ENCODE measurements at regions not wholly inside any gene's neighbourhood (a gene's known extent, or its start where the extent isn't known, plus 50 kb on each side); places are given as distances from the start of the nearest gene placed in this dataset.

DNA sequence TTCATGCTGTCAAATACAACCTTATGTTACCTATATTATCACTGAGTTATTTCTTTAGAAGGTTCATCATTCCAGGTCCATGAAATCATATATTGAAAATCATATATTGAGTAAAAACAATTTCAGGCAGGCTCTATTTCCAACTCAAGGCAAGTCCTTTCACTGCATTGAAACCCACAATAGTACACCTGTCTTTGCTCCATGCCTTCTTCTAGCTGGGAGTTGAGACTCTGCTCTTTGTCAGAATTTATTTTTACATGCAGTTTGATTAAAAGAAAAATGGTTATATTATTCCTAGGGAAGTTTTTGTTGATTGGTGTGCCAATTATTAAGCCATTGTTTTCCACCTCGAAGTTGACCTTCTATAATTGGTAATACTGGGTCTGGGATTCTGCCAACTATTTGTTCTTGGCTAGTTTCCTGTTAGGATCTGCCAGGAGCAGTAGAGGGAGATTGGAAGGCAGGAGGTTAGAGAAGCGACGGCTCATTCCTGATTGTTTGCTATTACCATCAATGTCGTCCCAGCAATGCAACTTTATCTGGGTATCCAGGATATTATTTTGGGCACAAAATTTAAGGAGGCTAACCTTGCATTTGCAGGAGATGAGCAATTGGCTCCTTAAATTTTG lies 79.5 kb upstream of the MIS18BP1 start:
- no peak for DNase-seq (ENCODE audit: low read depth, low spot score)
- POLR2A ChIA-PET = no interaction called here

More for the DNA sequence above, 79.5 kb upstream of the MIS18BP1 start:
- no peak overlapping the region for H3K9ac ChIP-seq (ENCODE audit: low read length)
- no peak overlapping the region for H2AFZ ChIP-seq (ENCODE audit: low read depth, low read length, poor library complexity, severe bottlenecking)
- H3K9me2 ChIP-seq (ENCODE audit: insufficient read depth) = no peaks in the 10 kb centered on the region
- H4K20me1 ChIP-seq (ENCODE audit: insufficient read depth) = no peaks in the 10 kb centered on the region
- CTCF ChIA-PET = no interaction called here
- no peaks in the 10 kb centered on the region for H3K36me3 ChIP-seq (ENCODE audit: control insufficient read depth in 1 of 2, insufficient read depth in 2 of 2, low read length in 2 of 2)
- H3K79me2 ChIP-seq (ENCODE audit: insufficient read depth, low read length) = no peaks in the 10 kb centered on the region
- H3K9me3 ChIP-seq (ENCODE audit: control insufficient read depth in 1 of 2, insufficient read depth in 1 of 2, low read depth in 1 of 2, low read length in 2 of 2) = 0 out of 4 replicates have a peak, but pooled peaks cover 0 to under 1% of the 10 kb centered on the region in 2 experiments
- RAD21 ChIA-PET (ENCODE audit: low non-redundant PET in 1 of 2, low total read pairs in 2 of 2, uncharacterized antibody in 2 of 2, unreplicated experiment in 2 of 2) = no interaction called here
- no peaks in the 10 kb centered on the region for H3K4me1 ChIP-seq (ENCODE audit: control insufficient read depth in 1 of 2, insufficient read depth in 2 of 2, low read length in 2 of 2)
- H3K4me3 ChIP-seq (replicated peaks in 1 of 2; ENCODE audit: low read depth in 1 of 2, low read length in 2 of 2) = no peak overlapping the region
- no TSS peak for BruUV-seq (replicated peaks)
- no peak for TF ChIP-seq SRF (IDR thresholded peaks at IDR 0.05; ENCODE audit: low read depth)
- TF ChIP-seq, protein P1, sequence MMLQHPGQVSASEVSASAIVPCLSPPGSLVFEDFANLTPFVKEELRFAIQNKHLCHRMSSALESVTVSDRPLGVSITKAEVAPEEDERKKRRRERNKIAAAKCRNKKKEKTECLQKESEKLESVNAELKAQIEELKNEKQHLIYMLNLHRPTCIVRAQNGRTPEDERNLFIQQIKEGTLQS (IDR thresholded peaks at IDR 0.05) = no peak
- TF ChIP-seq SP1 (IDR thresholded peaks at IDR 0.05; ENCODE audit: low read depth) = no peak
- no peak for TF ChIP-seq EGR1 (IDR thresholded peaks at IDR 0.05; ENCODE audit: low read depth)
- no peak for TF ChIP-seq FOSL1 (IDR thresholded peaks at IDR 0.05; ENCODE audit: low read depth)
- no peak for TF ChIP-seq TCF7L2 (IDR thresholded peaks at IDR 0.05; ENCODE audit: borderline replicate concordance, extremely low read depth, insufficient read depth, insufficient read length)
- no peak for TF ChIP-seq ZNF274 (IDR thresholded peaks at IDR 0.05; ENCODE audit: low read depth, low read length)
- no peak for TF ChIP-seq EZH2phosphoT487 (IDR thresholded peaks at IDR 0.05; ENCODE audit: borderline replicate concordance)
- TF ChIP-seq, protein P2, sequence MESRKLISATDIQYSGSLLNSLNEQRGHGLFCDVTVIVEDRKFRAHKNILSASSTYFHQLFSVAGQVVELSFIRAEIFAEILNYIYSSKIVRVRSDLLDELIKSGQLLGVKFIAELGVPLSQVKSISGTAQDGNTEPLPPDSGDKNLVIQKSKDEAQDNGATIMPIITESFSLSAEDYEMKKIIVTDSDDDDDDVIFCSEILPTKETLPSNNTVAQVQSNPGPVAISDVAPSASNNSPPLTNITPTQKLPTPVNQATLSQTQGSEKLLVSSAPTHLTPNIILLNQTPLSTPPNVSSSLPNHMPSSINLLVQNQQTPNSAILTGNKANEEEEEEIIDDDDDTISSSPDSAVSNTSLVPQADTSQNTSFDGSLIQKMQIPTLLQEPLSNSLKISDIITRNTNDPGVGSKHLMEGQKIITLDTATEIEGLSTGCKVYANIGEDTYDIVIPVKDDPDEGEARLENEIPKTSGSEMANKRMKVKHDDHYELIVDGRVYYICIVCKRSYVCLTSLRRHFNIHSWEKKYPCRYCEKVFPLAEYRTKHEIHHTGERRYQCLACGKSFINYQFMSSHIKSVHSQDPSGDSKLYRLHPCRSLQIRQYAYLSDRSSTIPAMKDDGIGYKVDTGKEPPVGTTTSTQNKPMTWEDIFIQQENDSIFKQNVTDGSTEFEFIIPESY (IDR thresholded peaks at IDR 0.05; ENCODE audit: extremely low read depth, insufficient replicate concordance, low read length) = no peak
- no peak for TF ChIP-seq JUND (IDR thresholded peaks at IDR 0.05)
- no peak for TF ChIP-seq POLR2AphosphoS5 (IDR thresholded peaks at IDR 0.05; ENCODE audit: low read depth, low read length)
- TF ChIP-seq SIN3A (IDR thresholded peaks at IDR 0.05; ENCODE audit: low read depth) = no peak
- no peak for TF ChIP-seq EZH2 (IDR thresholded peaks at IDR 0.05)
- no peak for TF ChIP-seq RAD21 (IDR thresholded peaks at IDR 0.05; ENCODE audit: low read depth)
- no peak for TF ChIP-seq YY1 (IDR thresholded peaks at IDR 0.05; ENCODE audit: extremely low read depth, insufficient replicate concordance, low read depth, low read length)
- TF ChIP-seq POLR2A (IDR thresholded peaks at IDR 0.05; ENCODE audit: borderline replicate concordance, extremely low read depth, insufficient read depth, insufficient read length) = no peak
- TF ChIP-seq ELF1 (IDR thresholded peaks at IDR 0.05; ENCODE audit: borderline replicate concordance, low read depth) = no peak
- no peak for ATAC-seq
- H3K4me2 ChIP-seq (ENCODE audit: low read length) = no peak overlapping the region
- no peak overlapping the region for H3K27ac ChIP-seq (ENCODE audit: low read depth, low read length)
- intact Hi-C loops (cut with micrococcal nuclease) = no loop called here
- H3K27me3 ChIP-seq (ENCODE audit: insufficient read depth, low read length) = no peaks in the 10 kb centered on the region
